GM19463 (cell line): ENCODE measurements at regions not wholly inside any gene's neighbourhood (a gene's known extent, or its start where the extent isn't known, plus 50 kb on each side); places are given as distances from the start of the nearest gene placed in this dataset.
"Not testable (repeated sequence)": the region's sequence is repeated elsewhere in the genome, so short reads cannot be mapped to it uniquely, and the experiment has no call there.

Experiments used
- ATAC-seq: cut with Tn5 transposase; IDR thresholded peaks from one replicate; pipeline ENCODE4 v1.9.1; 2021; ENCODE audit warnings: mild to moderate bottlenecking, moderate library complexity; ENCODE audit not compliant: unreplicated experiment

GRCh38 chr2:40043641-40044040, 264.6 kb upstream of the THUMPD2 start:
- no peak for ATAC-seq

GRCh38 chr2:40043191-40043590, 264.1 kb upstream of the THUMPD2 start:
- no peak for ATAC-seq

- no peak for ATAC-seq
Measured at GRCh38 chr2:40041422-40042382, 262.6 kb upstream of the THUMPD2 start.

- ATAC-seq, result no peak
Measured at GRCh38 chr2:40039549-40039948, 260.5 kb upstream of the THUMPD2 start.

- ATAC-seq, result no peak
Measured at GRCh38 chr2:40038646-40039045, 259.6 kb upstream of the THUMPD2 start.

GRCh38 chr2:40037303-40037702, 258.2 kb upstream of the THUMPD2 start:
- ATAC-seq, result no peak

- ATAC-seq, result no peak
Measured at GRCh38 chr2:40036241-40036640, 257.2 kb upstream of the THUMPD2 start.

GRCh38 chr2:40034801-40035200, 255.7 kb upstream of the THUMPD2 start:
- ATAC-seq, result no peak

GRCh38 chr2:40034198-40034597, 255.1 kb upstream of the THUMPD2 start:
- ATAC-seq, result no peak

- no peak for ATAC-seq
Measured at GRCh38 chr2:40033781-40034180, 254.7 kb upstream of the THUMPD2 start.

GRCh38 chr2:40032650-40033319, 253.7 kb upstream of the THUMPD2 start:
- no peak for ATAC-seq

GRCh38 chr2:40030456-40030975, 251.5 kb upstream of the THUMPD2 start:
- ATAC-seq, result no peak

GRCh38 chr2:40028792-40029488, 249.9 kb upstream of the THUMPD2 start:
- peak; percentile 66 for ATAC-seq

GRCh38 chr2:40027968-40028367, 248.9 kb upstream of the THUMPD2 start:
- no peak for ATAC-seq

GRCh38 chr2:40025276-40025675, 246.2 kb upstream of the THUMPD2 start:
- ATAC-seq, result not testable (repeated sequence)

GRCh38 chr2:40020997-40021396, 241.9 kb upstream of the THUMPD2 start:
- no peak for ATAC-seq

- no peak for ATAC-seq
Measured at GRCh38 chr2:40016151-40016885, 237.3 kb upstream of the THUMPD2 start.

GRCh38 chr2:40013962-40014361, 234.9 kb upstream of the THUMPD2 start:
- not testable (repeated sequence) for ATAC-seq

GRCh38 chr2:40004336-40004735, 225.3 kb upstream of the THUMPD2 start:
- no peak for ATAC-seq

- no peak for ATAC-seq
Measured at GRCh38 chr2:40002339-40002738, 223.3 kb upstream of the THUMPD2 start.

- no peak for ATAC-seq
Measured at GRCh38 chr2:39999864-40000263, 220.8 kb upstream of the THUMPD2 start.
